Peyer's patch (tissue), 4 donors: ENCODE measurements at regions not wholly inside any gene's neighbourhood (a gene's known extent, or its start where the extent isn't known, plus 50 kb on each side); places are given as distances from the start of the nearest gene placed in this dataset.

Experiments used
- DNase-seq, 3 donors: peaks; one replicate each; pipeline ENCODE4 v3.0.0-alpha.2; 2017 to 2019
- H3K27ac ChIP-seq, 4 donors: fragments of 200-600 bp; sonication (generic); one replicate each; pipeline ENCODE4 v1.5.1; 2016 to 2019
- H3K27me3 ChIP-seq, 2 donors: fragments of 200-600 bp; sonication (generic); one replicate each; pipeline ENCODE4 v1.5.1; 2019
- H3K36me3 ChIP-seq, 3 donors: fragments of 200-600 bp; sonication (generic); one replicate each; pipeline ENCODE4 v1.5.1; 2016 to 2019
- H3K4me1 ChIP-seq, 4 donors: fragments of 200-600 bp; sonication (generic); one replicate each; pipeline ENCODE4 v1.5.1; 2016 to 2019
- H3K4me3 ChIP-seq, 4 donors: fragments of 200-600 bp; sonication (generic); 1 replicate in 3 of 4; 2 replicates in 1 of 4; pipeline ENCODE4 v1.5.1; 2016 to 2019; ENCODE audit warnings: mild to moderate bottlenecking in 1 of 4
- H3K9me3 ChIP-seq, 4 donors: fragments of 200-600 bp; sonication (generic); one replicate each; pipeline ENCODE4 v1.5.1; 2016 to 2019; ENCODE audit warnings: mild to moderate bottlenecking in 1 of 4
- POLR2A ChIP-seq, 2 donors: fragments of 450-650 bp; IDR thresholded peaks; one replicate each; pipeline ENCODE4 v1.5.1; 2017; ENCODE audit warnings: antibody characterized with exemption in 2 of 2, mild to moderate bottlenecking in 2 of 2, moderate library complexity in 2 of 2
- TF ChIP-seq, protein P1 (sequence below), 6 experiments: fragments of 450-650 bp in 4 of 6; fragments of 200-600 bp in 2 of 6; sonication (generic) in 1 of 6; IDR thresholded peaks; one replicate each; pipeline ENCODE4 v1.5.1; 2017 to 2019; ENCODE audit warnings: antibody characterized with exemption in 6 of 6, mild to moderate bottlenecking in 3 of 6, moderate library complexity in 1 of 6

DNA sequence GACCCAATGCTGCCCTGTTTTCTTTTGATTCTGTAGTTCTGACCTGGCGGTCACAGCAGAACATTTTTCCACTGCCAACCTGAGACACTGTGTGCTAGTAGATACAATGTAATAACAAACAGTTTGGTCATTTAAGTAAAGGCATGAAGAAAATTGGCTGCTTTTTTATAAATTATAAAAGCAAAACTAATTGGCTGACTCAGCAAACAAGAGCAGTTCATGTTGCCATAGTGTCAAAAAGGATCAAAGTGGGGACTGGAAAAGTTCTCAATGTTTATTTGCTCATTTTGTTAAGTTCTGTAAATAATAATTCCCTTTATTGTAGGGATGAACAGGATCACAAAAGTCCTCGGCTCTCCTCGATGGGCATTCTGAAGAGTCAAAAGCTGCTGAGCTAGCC is 599.5 kb downstream of the PKHD1 start:
- Histone ChIP-seq H3K4me3 (no peak overlapping the region), H3K27me3 (no peaks in the 10 kb centered on the region), H3K4me1 (no peaks in the 10 kb centered on the region), H3K27ac (no peak overlapping the region), H3K9me3 (no peaks in the 10 kb centered on the region), H3K36me3 (no peaks in the 10 kb centered on the region)
- no peak for DNase-seq
- TF ChIP-seq, protein P1, sequence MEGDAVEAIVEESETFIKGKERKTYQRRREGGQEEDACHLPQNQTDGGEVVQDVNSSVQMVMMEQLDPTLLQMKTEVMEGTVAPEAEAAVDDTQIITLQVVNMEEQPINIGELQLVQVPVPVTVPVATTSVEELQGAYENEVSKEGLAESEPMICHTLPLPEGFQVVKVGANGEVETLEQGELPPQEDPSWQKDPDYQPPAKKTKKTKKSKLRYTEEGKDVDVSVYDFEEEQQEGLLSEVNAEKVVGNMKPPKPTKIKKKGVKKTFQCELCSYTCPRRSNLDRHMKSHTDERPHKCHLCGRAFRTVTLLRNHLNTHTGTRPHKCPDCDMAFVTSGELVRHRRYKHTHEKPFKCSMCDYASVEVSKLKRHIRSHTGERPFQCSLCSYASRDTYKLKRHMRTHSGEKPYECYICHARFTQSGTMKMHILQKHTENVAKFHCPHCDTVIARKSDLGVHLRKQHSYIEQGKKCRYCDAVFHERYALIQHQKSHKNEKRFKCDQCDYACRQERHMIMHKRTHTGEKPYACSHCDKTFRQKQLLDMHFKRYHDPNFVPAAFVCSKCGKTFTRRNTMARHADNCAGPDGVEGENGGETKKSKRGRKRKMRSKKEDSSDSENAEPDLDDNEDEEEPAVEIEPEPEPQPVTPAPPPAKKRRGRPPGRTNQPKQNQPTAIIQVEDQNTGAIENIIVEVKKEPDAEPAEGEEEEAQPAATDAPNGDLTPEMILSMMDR (IDR thresholded peaks at IDR 0.05) = no peak
- no peak for TF ChIP-seq POLR2A (IDR thresholded peaks at IDR 0.05)

DNA sequence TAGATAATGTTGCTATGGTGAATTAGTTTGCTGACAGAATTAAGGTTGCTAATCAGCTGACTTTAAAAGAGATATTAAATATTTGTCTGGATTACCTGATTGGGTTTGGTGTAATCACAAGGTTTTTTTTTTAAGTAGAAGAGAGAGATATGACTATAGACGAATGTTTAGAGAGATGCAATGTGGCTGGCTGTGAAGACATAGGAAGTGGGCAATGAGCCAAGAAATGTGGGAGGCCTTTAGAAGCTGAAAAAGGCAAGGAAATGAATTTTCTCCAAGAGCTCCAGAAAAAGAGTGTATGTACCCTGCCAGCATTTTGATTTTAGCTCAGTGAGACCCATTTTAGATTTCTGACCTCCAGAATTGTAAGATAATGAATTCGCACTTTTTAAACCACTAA is 598.3 kb downstream of the PKHD1 start:
- H3K4me3 ChIP-seq = no peak overlapping the region
- no peak for TF ChIP-seq POLR2A (IDR thresholded peaks at IDR 0.05)
- TF ChIP-seq, protein P1 (IDR thresholded peaks at IDR 0.05) = no peak
- H3K9me3 ChIP-seq = no peaks in the 10 kb centered on the region
- no peak for DNase-seq
- H3K27ac ChIP-seq = no peak overlapping the region
- no peaks in the 10 kb centered on the region for H3K4me1 ChIP-seq
- H3K27me3 ChIP-seq = no peaks in the 10 kb centered on the region
- no peaks in the 10 kb centered on the region for H3K36me3 ChIP-seq

DNA sequence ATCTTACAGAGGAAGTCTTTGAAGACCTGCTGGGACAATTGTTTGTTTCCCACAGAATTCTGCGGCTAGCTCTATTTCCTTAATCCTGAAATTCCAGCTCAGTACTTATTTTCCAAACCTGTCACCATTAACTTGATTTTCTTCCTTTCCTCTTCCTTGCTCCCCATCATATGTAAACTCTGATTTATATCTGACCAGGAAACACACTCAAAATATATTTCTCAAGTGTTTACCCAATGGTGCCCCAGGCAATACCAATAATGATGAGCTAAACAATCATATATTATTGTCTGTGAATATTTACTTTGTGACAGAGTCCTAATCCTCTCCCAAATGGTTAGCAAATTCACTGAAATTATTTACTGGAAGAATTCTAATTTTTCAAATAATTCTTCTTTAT is 597.3 kb downstream of the PKHD1 start:
- Histone ChIP-seq H3K9me3 (no peaks in the 10 kb centered on the region), H3K27me3 (no peaks in the 10 kb centered on the region), H3K4me1 (no peaks in the 10 kb centered on the region), H3K36me3 (no peaks in the 10 kb centered on the region), H3K4me3 (no peak overlapping the region), H3K27ac (no peak overlapping the region)
- no peak for DNase-seq
- no peak for TF ChIP-seq POLR2A (IDR thresholded peaks at IDR 0.05)
- TF ChIP-seq, protein P1 (IDR thresholded peaks at IDR 0.05) = no peak

DNA sequence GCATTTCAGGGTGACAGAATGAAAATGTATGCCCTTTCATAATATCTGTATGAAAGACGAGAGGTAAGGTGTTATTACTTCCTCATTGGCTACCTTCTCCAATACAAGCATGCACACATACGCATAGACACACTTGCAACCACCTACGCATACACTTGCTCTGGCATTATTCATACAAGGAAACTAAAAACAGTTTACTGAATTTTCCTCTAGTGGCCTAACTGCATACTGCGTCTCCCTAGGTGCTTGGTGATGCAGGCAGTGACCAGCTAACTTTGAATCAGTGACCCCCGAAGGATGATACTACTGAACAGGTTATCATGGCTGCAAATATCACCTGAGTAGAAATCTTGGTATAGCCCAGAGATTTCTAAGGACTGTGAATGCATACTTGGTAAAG is 593.1 kb downstream of the PKHD1 start:
- Histone ChIP-seq H3K4me1 (no peaks in the 10 kb centered on the region), H3K9me3 (no peaks in the 10 kb centered on the region), H3K27ac (no peak overlapping the region), H3K36me3 (no peaks in the 10 kb centered on the region), H3K4me3 (no peak overlapping the region), H3K27me3 (no peaks in the 10 kb centered on the region)
- DNase-seq = no peak
- TF ChIP-seq, protein P1 (IDR thresholded peaks at IDR 0.05) = no peak
- TF ChIP-seq POLR2A (IDR thresholded peaks at IDR 0.05) = no peak

DNA sequence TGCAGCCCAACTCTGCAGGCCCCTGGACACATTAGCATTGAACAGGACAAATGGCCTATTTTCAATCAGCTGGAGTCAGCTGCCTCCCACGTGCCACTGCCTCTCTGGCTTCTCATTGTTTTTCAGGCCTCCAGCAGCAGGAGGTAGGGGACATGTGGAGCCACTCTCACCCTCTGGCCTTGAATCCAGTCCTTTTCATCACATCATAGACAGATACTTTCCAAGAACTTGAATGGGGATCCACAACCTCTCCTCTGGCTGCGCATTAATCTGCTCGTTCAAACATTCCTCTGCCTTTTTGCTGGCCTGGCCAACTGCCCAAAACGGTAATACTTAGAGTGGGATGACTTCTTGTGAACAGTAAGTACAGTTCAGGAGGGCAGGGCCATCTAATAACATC is 592.3 kb downstream of the PKHD1 start:
- TF ChIP-seq, protein P1 (IDR thresholded peaks at IDR 0.05) = no peak
- no peak for TF ChIP-seq POLR2A (IDR thresholded peaks at IDR 0.05)
- Histone ChIP-seq H3K27me3 (no peaks in the 10 kb centered on the region), H3K27ac (no peak overlapping the region), H3K36me3 (no peaks in the 10 kb centered on the region), H3K9me3 (no peaks in the 10 kb centered on the region), H3K4me1 (no peaks in the 10 kb centered on the region), H3K4me3 (no peak overlapping the region)
- DNase-seq = no peak
